Heart left ventricle (tissue), 16 donors: ENCODE measurements at regions not wholly inside any gene's neighbourhood (a gene's known extent, or its start where the extent isn't known, plus 50 kb on each side); places are given as distances from the start of the nearest gene placed in this dataset.
A peak's percentile ranks its signal among the peaks of the same experiment; 100 is the strongest.

Experiments used
- ATAC-seq, 4 donors: fragments of 200-7000 bp; cut with Tn5 transposase; one replicate each; pipeline ENCODE4 v1.9.1; 2020 to 2022; ENCODE audit warnings: moderate library complexity in 4 of 4, mild to moderate bottlenecking in 3 of 4, moderate number of reproducible peaks in 1 of 4
- DNase-seq, 5 donors: peaks; one replicate each; pipeline ENCODE4 v3.0.0-alpha.2; 2020
- H3K27ac ChIP-seq, 12 donors: fragments of 200-600 bp; sonication (generic) in 4 of 12; one replicate each; pipeline versions ENCODE4 v1.5.0 to v1.8.0; 2016 to 2022; ENCODE audit warnings: mild to moderate bottlenecking in 2 of 12
- H3K27me3 ChIP-seq, 9 donors: fragments of 200-600 bp; sonication (generic) in 2 of 9; one replicate each; pipeline versions ENCODE4 v1.5.1 to v1.8.0; 2016 to 2022; ENCODE audit warnings: mild to moderate bottlenecking in 3 of 9
- H3K36me3 ChIP-seq, 9 donors: fragments of 200-600 bp; sonication (generic) in 2 of 9; one replicate each; pipeline versions ENCODE4 v1.5.0 to v1.8.0; 2018 to 2022; ENCODE audit warnings: mild to moderate bottlenecking in 2 of 9
- H3K4me1 ChIP-seq, 12 donors: fragments of 200-600 bp; sonication (generic) in 4 of 12; one replicate each; pipeline versions ENCODE4 v1.5.0 to v1.8.0; 2016 to 2022; ENCODE audit warnings: mild to moderate bottlenecking in 3 of 12
- H3K4me3 ChIP-seq, 12 donors: fragments of 200-600 bp; sonication (generic) in 4 of 12; one replicate each; pipeline versions ENCODE4 v1.5.0 to v1.8.0; 2017 to 2022; ENCODE audit warnings: mild to moderate bottlenecking in 9 of 12, moderate library complexity in 4 of 12
- H3K9me3 ChIP-seq, 12 donors: fragments of 200-600 bp; sonication (generic) in 4 of 12; one replicate each; pipeline versions ENCODE4 v1.5.0 to v1.8.0; 2016 to 2022; ENCODE audit warnings: mild to moderate bottlenecking in 1 of 12
- CTCF ChIP-seq, 12 donors: fragments of 200-600 bp; sonication (generic) in 4 of 12; IDR thresholded peaks; one replicate each; pipeline versions ENCODE4 v1.5.0 to v1.8.0; 2018 to 2022; ENCODE audit warnings: antibody characterized with exemption in 12 of 12, mild to moderate bottlenecking in 5 of 12
- POLR2A ChIP-seq, 2 donors: fragments of 450-650 bp; IDR thresholded peaks; one replicate each; pipeline ENCODE4 v1.6.1; 2017; ENCODE audit warnings: antibody characterized with exemption in 2 of 2, mild to moderate bottlenecking in 2 of 2, moderate library complexity in 2 of 2
- WGBS, 4 donors: extraction: QIAGEN DNeasy Blood & Tissue Kit in 2 of 4; methylation state at CpG; one replicate each; pipeline versions ENCODE4 v1.1.5 to v1.1.7; 2013 to 2018; 5-methylcytosine and 5-hydroxymethylcytosine counted together
- intact Hi-C, 10 donors: fragments of 100-400 bp; cut with DNase I; formaldehyde crosslinking; loops; one replicate each; pipeline versions ENCODE4 v1.11.1 to v1.14.2; 2022
- donor health status: ischemic (EF 13 %, LVEDD 7.1; RV severe dilation, severe dysfunction).
- donor health status: healthy with polysubstance abuse.
- donor health status: DM: no; HTN: yes; CAD: no.
- donor health status: DM: no; HTN: no; CAD: no.
- donor health status: ischemic (EF 25% LVEDD 6.9; RV normal size, moderate dysfunction).
- donor health status: ischemic (EF 25% LVEDD 5.7; RV mildly dilated, moderate dysfunction).
- donor health status: healthy.
- donor health status: DM: yes; HTN: yes; CAD: no.
- donor health status: ischemic (EF 35%, LVEDD 5.7; RV mildly dilated, moderate dysfunction).
- donor health status: nonischemic (EF 11% LVEDD 7.7; RV severe dilation, severe dysfunction).
- donor health status: DM: yes; HTN: yes; CAD: no.
- donor health status: PGD.
- donor health status: ischemic (EF 29% LVEDD 5.4; RV normal size, mild dysfunction).
- donor health status: nonischemic (EF 23%, LVEDD 6.1; RV moderate dilation, normal function).

GRCh38 chr18:10141559-10141958 is 227.7 kb downstream of the VAPA start:
- intact Hi-C loops, result loop anchor here in 1 of 10 donors (5.0 kb wide), 1 partner anchor 51 kb away; no protein-coding TSS in a partner anchor
- ATAC-seq (peak in 2 of 4 donors; percentile 30 to 43), DNase-seq (no peak)
- H3K36me3 ChIP-seq, result no peaks in the 10 kb centered on the region
- no peak overlapping the region for H3K4me3 ChIP-seq
- peaks cover 0 to 27% (median 13%) of the 10 kb centered on the region in 12 donors for H3K4me1 ChIP-seq
- TF ChIP-seq CTCF (IDR thresholded peaks at IDR 0.05) (no peak), POLR2A (IDR thresholded peaks at IDR 0.05) (no peak)
- 86 to 90% (median 88%) methylated on average over 7 of the region's 7 CpGs for WGBS, 4 donors
- no peaks in the 10 kb centered on the region for H3K27me3 ChIP-seq
- H3K9me3 ChIP-seq, result no peaks in the 10 kb centered on the region
- no peak overlapping the region for H3K27ac ChIP-seq

- Histone ChIP-seq H3K27ac (no peak overlapping the region), H3K4me3 (no peak overlapping the region), H3K4me1 (peaks cover 0 to 27% (median 13%) of the 10 kb centered on the region in 12 donors), H3K36me3 (no peaks in the 10 kb centered on the region), H3K9me3 (no peaks in the 10 kb centered on the region), H3K27me3 (no peaks in the 10 kb centered on the region)
- DNase-seq (no peak), ATAC-seq (no peak)
- intact Hi-C loops, result loop anchor here in 1 of 10 donors (5.0 kb wide), 1 partner anchor 50 kb away; no protein-coding TSS in a partner anchor
- WGBS, 4 donors, result 72 to 88% (median 77%) methylated on average over 7 of the region's 7 CpGs
- TF ChIP-seq POLR2A (IDR thresholded peaks at IDR 0.05), result no peak
Observed at GRCh38 chr18:10142056-10142455, 228.2 kb downstream of the VAPA start.

GRCh38 chr18:10142496-10143160 is 228.8 kb downstream of the VAPA start:
- peak in 1 of 5 donors; percentile 47 for DNase-seq
- Histone ChIP-seq H3K9me3 (no peaks in the 10 kb centered on the region), H3K4me1 (peaks cover 0 to 27% (median 13%) of the 10 kb centered on the region in 12 donors), H3K27ac (no peak overlapping the region), H3K27me3 (no peaks in the 10 kb centered on the region), H3K36me3 (no peaks in the 10 kb centered on the region), H3K4me3 (no peak overlapping the region)
- TF ChIP-seq POLR2A (IDR thresholded peaks at IDR 0.05) (no peak), CTCF (IDR thresholded peaks at IDR 0.05) (no peak)
- 51 to 60% (median 57%) methylated on average over 14 of the region's 14 CpGs for WGBS, 4 donors
- ATAC-seq, result peak in 3 of 4 donors; percentile 73 to 81 (median 76)
- intact Hi-C loops, result loop anchor here in 1 of 10 donors (5.0 kb wide), 1 partner anchor 50 kb away; no protein-coding TSS in a partner anchor

GRCh38 chr18:10143596-10143995 is 229.8 kb downstream of the VAPA start:
- WGBS, 4 donors, result 53 to 74% (median 57%) methylated on average over 3 of the region's 3 CpGs
- Histone ChIP-seq H3K9me3 (no peaks in the 10 kb centered on the region), H3K36me3 (no peaks in the 10 kb centered on the region), H3K27me3 (no peaks in the 10 kb centered on the region), H3K4me3 (no peak overlapping the region), H3K27ac (no peak overlapping the region), H3K4me1 (peaks cover 0 to 27% (median 13%) of the 10 kb centered on the region in 12 donors)
- TF ChIP-seq POLR2A (IDR thresholded peaks at IDR 0.05) (no peak), CTCF (IDR thresholded peaks at IDR 0.05) (no peak)
- intact Hi-C loops, result loop anchor here in 1 of 10 donors (5.0 kb wide), 1 partner anchor 49 kb away; no protein-coding TSS in a partner anchor
- DNase-seq (no peak), ATAC-seq (no peak)
